ENCODE measurements at regions not wholly inside any gene's neighbourhood (a gene's known extent, or its start where the extent isn't known, plus 50 kb on each side); places are given as distances from the start of the nearest gene placed in this dataset.

GRCh38 chr7:51965454-51965853, 648.8 kb upstream of the COBL start:
- no peak for TF ChIP-seq POLR2A (IDR thresholded peaks at IDR 0.05)
- TF ChIP-seq, protein P1, sequence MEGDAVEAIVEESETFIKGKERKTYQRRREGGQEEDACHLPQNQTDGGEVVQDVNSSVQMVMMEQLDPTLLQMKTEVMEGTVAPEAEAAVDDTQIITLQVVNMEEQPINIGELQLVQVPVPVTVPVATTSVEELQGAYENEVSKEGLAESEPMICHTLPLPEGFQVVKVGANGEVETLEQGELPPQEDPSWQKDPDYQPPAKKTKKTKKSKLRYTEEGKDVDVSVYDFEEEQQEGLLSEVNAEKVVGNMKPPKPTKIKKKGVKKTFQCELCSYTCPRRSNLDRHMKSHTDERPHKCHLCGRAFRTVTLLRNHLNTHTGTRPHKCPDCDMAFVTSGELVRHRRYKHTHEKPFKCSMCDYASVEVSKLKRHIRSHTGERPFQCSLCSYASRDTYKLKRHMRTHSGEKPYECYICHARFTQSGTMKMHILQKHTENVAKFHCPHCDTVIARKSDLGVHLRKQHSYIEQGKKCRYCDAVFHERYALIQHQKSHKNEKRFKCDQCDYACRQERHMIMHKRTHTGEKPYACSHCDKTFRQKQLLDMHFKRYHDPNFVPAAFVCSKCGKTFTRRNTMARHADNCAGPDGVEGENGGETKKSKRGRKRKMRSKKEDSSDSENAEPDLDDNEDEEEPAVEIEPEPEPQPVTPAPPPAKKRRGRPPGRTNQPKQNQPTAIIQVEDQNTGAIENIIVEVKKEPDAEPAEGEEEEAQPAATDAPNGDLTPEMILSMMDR (IDR thresholded peaks at IDR 0.05) = no peak

Measured in thyroid gland (tissue), 4 donors.